Body of pancreas (tissue), 4 donors: ENCODE measurements at regions not wholly inside any gene's neighbourhood (a gene's known extent, or its start where the extent isn't known, plus 50 kb on each side); places are given as distances from the start of the nearest gene placed in this dataset.

Source experiments
- ATAC-seq: fragments of 150-250 bp; one replicate; pipeline ENCODE4 v1.9.1; 2016
- DNase-seq, 4 donors: peaks; one replicate each; pipeline ENCODE4 v3.0.0-alpha.2; 2019
- H3K27ac ChIP-seq, 4 donors: fragments of 200-600 bp; sonication (generic); 1 replicate in 3 of 4; 2 replicates in 1 of 4; pipeline versions ENCODE4 v1.5.1 to v1.6.1; 2016 to 2019; ENCODE audit warnings: mild to moderate bottlenecking in 1 of 4, mixed read lengths in 1 of 4, moderate library complexity in 1 of 4
- H3K27me3 ChIP-seq, 2 donors: fragments of 200-600 bp; sonication (generic); one replicate each; pipeline ENCODE4 v1.6.0; 2016; ENCODE audit warnings: mild to moderate bottlenecking in 1 of 2
- H3K36me3 ChIP-seq, 2 donors: fragments of 200-600 bp; sonication (generic); replicated peaks in 1 of 2; 2 replicates each; pipeline ENCODE4 v1.5.1; 2016; ENCODE audit warnings: low read depth in 2 of 2; ENCODE audit not compliant: insufficient read depth in 1 of 2
- H3K4me1 ChIP-seq: fragments of 200-600 bp; sonication (generic); one replicate; pipeline ENCODE4 v1.6.0; 2016
- H3K4me3 ChIP-seq, 2 donors: fragments of 200-600 bp; sonication (generic); 1 replicate in 1 of 2; 2 replicates in 1 of 2; pipeline ENCODE4 v1.5.1; 2016 to 2019
- H3K9me3 ChIP-seq, 3 donors: fragments of 200-600 bp; sonication (generic); 1 replicate in 2 of 3; 2 replicates in 1 of 3; pipeline ENCODE4 v1.5.1; 2016
- CTCF ChIP-seq, 7 experiments: fragments of 450-650 bp in 4 of 7; fragments of 200-600 bp in 3 of 7; sonication (generic) in 3 of 7; IDR thresholded peaks; one replicate each; pipeline ENCODE4 v1.5.1; 2016 to 2019; ENCODE audit warnings: antibody characterized with exemption in 7 of 7
- POLR2A ChIP-seq, 3 donors: fragments of 450-650 bp; IDR thresholded peaks; one replicate each; pipeline ENCODE4 v1.6.1; 2016; ENCODE audit warnings: antibody characterized with exemption in 3 of 3, mild to moderate bottlenecking in 2 of 3
- WGBS, 2 donors: methylation state at CpG; one replicate each; pipeline ENCODE4 v1.1.5; 2017; 5-methylcytosine and 5-hydroxymethylcytosine counted together
- intact Hi-C: fragments of 100-400 bp; cut with DNase I; formaldehyde crosslinking; loops from one replicate; pipeline ENCODE4 v1.15.1; 2023

- WGBS, 2 donors, result 54 to 59% methylated on average over 3 of the region's 3 CpGs
- TF ChIP-seq CTCF (IDR thresholded peaks at IDR 0.05) (no peak), POLR2A (IDR thresholded peaks at IDR 0.05) (no peak)
- no peaks in the 10 kb centered on the region for H3K4me1 ChIP-seq
- DNase-seq (no peak), ATAC-seq (no peak)
- no peaks in the 10 kb centered on the region for H3K9me3 ChIP-seq
- no peak overlapping the region for H3K4me3 ChIP-seq
- no peak overlapping the region for H3K27ac ChIP-seq
- no peaks in the 10 kb centered on the region for H3K27me3 ChIP-seq
- no peaks in the 10 kb centered on the region for H3K36me3 ChIP-seq
- intact Hi-C loops, result no loop called here
Measured at GRCh38 chr6:114952229-114952628, 609.4 kb upstream of the HS3ST5 start.

GRCh38 chr6:114945392-114945791 lies 602.6 kb upstream of the HS3ST5 start:
- TF ChIP-seq CTCF (IDR thresholded peaks at IDR 0.05) (no peak), POLR2A (IDR thresholded peaks at IDR 0.05) (no peak)
- no peaks in the 10 kb centered on the region for H3K36me3 ChIP-seq
- intact Hi-C loops, result no loop called here
- no peak overlapping the region for H3K27ac ChIP-seq
- 75 to 89% methylated on average over 4 to 5 of the region's 5 CpGs for WGBS, 2 donors
- DNase-seq (no peak), ATAC-seq (no peak)
- H3K4me1 ChIP-seq, result no peaks in the 10 kb centered on the region
- H3K9me3 ChIP-seq, result no peaks in the 10 kb centered on the region
- no peaks in the 10 kb centered on the region for H3K27me3 ChIP-seq
- H3K4me3 ChIP-seq, result no peak overlapping the region

- ATAC-seq (no peak), DNase-seq (no peak)
- H3K9me3 ChIP-seq, result no peaks in the 10 kb centered on the region
- no peaks in the 10 kb centered on the region for H3K36me3 ChIP-seq
- no peak overlapping the region for H3K27ac ChIP-seq
- H3K27me3 ChIP-seq, result no peaks in the 10 kb centered on the region
- H3K4me1 ChIP-seq, result no peaks in the 10 kb centered on the region
- TF ChIP-seq POLR2A (IDR thresholded peaks at IDR 0.05) (no peak), CTCF (IDR thresholded peaks at IDR 0.05) (no peak)
- intact Hi-C loops, result no loop called here
- H3K4me3 ChIP-seq, result no peak overlapping the region
Measured at GRCh38 chr6:114941078-114941477, 598.3 kb upstream of the HS3ST5 start.

GRCh38 chr6:114940181-114940580 lies 597.4 kb upstream of the HS3ST5 start:
- TF ChIP-seq CTCF (IDR thresholded peaks at IDR 0.05) (no peak), POLR2A (IDR thresholded peaks at IDR 0.05) (no peak)
- Histone ChIP-seq H3K27me3 (no peaks in the 10 kb centered on the region), H3K36me3 (no peaks in the 10 kb centered on the region), H3K4me1 (no peaks in the 10 kb centered on the region), H3K4me3 (no peak overlapping the region), H3K9me3 (no peaks in the 10 kb centered on the region), H3K27ac (no peak overlapping the region)
- ATAC-seq (no peak), DNase-seq (no peak)
- WGBS, 2 donors, result 85 to 96% methylated on average over 1 of the region's 1 CpG
- intact Hi-C loops, result no loop called here

- H3K27me3 ChIP-seq, result no peaks in the 10 kb centered on the region
- H3K9me3 ChIP-seq, result no peaks in the 10 kb centered on the region
- H3K4me1 ChIP-seq, result no peaks in the 10 kb centered on the region
- H3K4me3 ChIP-seq, result no peak overlapping the region
- H3K36me3 ChIP-seq, result no peaks in the 10 kb centered on the region
- no peak overlapping the region for H3K27ac ChIP-seq
- 56 to 69% methylated on average over 2 of the region's 2 CpGs for WGBS, 2 donors
- ATAC-seq (no peak), DNase-seq (no peak)
- intact Hi-C loops, result no loop called here
- TF ChIP-seq POLR2A (IDR thresholded peaks at IDR 0.05), result no peak
- no peak for TF ChIP-seq CTCF (IDR thresholded peaks at IDR 0.05)
Measured at GRCh38 chr6:114939630-114940029, 596.8 kb upstream of the HS3ST5 start.
